Stimulated activated naive CD4-positive, alpha-beta T cell (primary cell): ENCODE measurements at regions not wholly inside any gene's neighbourhood (a gene's known extent, or its start where the extent isn't known, plus 50 kb on each side); places are given as distances from the start of the nearest gene placed in this dataset.
"Not testable (repeated sequence)": the region's sequence is repeated elsewhere in the genome, so short reads cannot be mapped to it uniquely, and the experiment has no call there.

Experiments
- DNase-seq, 6 experiments: peaks; one replicate each; lab custom pipeline; 2025; lab: John Stamatoyannopoulos, UW

DNA sequence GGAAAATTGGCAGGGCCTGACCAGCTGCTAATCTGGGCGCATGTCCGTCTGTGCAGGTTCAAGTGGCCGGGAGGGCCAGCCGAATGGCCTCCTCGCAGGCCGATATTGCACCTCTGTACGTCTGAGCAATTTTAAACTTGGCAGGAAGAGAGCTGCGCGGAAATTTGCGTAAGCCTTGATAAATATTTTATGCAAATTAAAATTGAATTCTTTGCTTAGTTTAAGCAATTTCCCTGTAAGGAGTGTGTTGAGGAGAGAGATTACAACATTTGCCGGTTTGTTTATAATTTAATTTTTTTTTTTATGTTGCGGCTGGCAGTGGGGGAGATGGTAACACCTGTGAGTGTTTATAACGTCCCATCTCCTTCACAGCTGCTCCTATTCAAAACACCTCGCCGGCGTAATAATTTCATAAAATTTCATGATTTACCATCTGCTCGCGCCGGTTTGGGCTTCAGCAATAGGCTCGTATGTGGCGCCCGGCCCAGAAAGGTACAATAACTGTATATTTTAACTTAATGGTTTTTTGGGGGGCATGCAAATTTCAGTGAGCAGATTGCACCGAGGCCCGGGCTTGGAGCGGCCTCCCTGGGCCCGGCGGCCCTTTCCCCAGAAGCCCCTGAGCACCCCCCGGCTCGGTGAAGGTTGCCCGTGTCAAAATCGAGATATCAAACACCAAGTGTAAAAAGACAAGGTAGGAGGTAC lies 269.4 kb upstream of the MVB12B start:
- no peak for DNase-seq

DNA sequence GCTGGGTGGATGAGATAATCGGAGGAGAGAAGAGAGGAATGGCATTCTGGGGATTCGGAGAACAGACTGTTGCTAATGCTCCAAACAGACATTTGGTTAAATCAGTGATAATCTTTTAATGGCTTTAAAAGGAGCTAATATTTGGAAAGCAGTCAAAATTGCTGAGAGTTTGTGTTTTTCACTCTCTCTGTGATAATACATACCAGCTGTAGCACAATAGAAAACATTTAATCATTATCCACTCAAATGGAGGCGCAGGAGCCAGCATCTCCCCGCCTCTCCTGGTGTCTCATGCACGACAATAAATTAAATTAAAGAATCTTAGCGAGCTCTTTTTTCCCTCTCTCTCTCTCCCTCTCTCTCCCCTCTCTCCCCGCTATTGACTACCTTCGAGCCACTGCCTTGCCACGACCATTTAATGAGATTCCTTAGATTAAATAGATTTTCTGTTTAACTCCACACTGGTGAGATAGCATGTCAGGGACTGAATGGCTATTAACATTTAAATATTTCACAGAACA lies 268.6 kb upstream of the MVB12B start:
- no peak for DNase-seq

DNA sequence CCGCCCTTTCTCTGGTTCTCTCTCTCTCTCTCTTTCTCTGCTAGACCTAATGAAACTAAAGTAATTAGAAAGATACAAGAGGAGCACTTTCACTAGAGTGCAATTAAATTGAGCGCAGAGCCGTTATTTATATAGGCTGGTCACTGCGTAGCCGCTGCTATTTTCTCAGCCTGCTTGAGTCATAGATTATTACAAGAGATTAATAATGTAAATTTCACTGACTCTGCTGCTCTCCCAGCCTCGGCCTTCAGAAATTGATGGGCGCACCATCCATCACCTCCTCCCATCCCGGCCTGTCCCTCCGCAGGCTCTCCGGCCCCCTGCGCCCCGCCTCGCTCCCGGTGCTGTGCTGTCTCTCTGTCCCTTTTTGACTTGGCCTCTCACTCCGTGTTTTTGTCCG lies 268.0 kb upstream of the MVB12B start:
- no peak for DNase-seq

DNA sequence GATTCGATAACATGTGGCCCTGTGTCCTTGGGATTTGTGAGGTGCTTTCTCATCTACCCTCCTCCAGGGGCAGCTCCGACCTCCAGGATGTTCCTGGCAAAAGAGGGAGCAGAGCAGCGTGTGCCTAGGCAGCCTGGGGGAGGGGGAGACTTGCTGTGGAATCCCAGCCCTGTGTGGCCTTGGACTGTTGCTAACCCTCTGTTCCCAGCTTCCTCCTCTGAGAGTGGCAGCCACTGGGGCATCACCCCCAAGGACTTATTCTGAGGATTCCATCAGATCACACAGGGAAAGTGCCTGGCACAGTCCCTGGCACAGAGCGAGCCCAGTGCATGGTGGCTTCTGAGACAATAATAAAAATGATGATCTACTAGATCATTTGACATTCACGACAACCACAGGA lies 265.1 kb upstream of the MVB12B start:
- no peak for DNase-seq

DNA sequence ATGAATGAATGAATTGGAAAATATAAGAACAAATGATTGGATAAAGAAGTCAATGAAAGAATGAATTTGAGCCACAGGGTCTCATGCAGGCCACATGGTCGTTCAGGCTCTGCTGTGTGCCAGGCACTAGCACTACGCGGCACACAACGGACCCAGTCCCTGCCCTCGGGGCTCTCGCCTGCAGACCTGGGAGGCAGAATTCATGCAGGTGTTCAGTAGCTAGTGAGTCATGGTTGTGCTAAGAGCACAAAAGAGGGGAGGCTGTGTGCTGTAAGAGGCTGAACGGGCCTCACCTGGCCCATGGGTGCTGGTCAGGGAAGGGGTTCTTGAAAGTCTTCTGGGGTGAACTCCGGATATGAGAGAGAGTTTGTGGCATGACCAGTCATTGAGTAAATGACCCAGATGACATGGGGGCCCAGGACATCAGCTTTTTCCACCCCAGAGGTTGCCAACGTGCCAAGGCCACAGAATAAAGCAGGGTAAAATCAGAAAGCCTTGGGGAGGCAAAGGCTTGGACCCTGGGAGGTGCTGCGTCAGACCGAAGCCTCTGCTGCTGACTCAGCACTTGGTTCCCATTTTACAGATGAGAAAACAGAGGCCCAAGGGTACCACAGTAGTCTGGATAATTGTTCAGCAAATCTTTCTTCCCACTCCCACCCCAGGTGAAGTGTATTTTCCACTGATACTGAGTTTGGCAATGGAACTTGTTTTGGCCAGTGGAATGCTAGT lies 264.3 kb upstream of the MVB12B start:
- no peak for DNase-seq

DNA sequence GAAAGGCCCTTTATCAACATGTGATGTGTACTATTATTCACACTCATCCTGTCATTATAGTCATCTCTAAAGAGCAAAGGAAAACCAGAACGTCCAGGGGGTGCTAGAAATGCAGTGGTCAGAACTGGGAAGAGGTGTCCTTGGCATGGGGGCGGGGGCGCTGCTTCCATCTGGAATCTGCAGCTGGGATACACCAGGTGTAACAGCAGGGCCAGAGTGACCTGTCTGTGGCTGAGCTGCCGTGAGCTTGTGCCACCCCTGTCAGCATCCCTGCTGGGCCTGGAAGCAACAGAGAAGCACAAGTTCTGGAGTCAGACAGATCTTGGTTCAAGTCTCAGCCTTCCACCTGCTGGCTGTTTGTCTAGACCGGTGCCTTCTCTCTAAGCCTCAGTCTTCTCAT lies 263.3 kb upstream of the MVB12B start:
- no peak for DNase-seq

DNA sequence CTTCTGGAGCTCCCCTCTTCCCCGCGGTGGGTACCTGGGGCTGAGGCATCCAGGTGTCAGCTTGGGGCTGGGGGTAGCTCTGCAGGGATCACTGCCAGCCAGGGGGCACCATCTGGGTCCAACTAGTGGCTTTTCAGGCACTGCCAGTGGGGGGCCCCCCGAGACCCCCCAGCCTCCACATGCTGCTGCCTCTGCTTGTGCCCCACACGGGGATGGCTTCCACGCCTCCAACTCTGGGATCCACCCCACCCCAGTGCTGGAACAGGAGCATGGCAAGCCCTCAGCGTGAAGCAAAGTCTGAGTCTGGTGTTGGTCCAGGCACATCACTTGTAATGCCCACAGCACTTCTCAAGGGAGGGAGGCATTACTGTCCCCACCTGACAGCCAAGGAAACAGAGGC lies 260.5 kb upstream of the MVB12B start:
- no peak for DNase-seq

DNA sequence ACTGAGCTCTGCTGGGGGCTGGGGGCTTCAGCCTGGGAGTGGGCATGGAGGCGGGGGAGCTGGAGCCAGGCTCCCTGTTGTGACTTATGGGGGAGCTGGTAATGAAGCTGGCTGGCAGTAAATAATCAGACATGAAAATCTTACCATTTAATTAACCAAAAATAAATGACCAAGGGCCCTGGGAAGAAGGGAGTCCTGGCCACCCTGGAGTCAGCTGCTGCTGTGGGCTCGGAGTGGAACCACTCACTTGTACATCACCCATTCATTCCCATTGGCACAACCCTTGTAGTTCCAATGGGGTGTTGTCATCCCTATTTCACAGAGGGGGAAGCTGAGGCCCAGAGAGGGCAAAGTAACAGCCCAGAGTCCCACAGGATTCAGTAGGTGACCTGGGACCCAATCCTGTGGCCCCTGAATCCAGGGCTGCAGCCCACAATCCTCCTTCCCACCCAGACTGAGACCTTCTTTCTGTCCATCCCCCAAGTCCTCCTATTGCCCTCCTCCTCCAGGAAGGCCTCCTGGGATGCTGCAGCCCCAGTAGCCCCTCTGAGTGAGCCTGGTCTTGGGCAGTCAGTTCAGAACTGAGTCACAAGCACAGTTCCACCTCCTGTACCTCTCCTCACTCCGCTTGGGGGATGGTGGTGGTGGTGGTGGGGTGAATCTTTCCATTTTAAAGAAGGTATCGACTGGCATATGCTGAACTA lies 259.4 kb upstream of the MVB12B start:
- DNase-seq = no peak

DNA sequence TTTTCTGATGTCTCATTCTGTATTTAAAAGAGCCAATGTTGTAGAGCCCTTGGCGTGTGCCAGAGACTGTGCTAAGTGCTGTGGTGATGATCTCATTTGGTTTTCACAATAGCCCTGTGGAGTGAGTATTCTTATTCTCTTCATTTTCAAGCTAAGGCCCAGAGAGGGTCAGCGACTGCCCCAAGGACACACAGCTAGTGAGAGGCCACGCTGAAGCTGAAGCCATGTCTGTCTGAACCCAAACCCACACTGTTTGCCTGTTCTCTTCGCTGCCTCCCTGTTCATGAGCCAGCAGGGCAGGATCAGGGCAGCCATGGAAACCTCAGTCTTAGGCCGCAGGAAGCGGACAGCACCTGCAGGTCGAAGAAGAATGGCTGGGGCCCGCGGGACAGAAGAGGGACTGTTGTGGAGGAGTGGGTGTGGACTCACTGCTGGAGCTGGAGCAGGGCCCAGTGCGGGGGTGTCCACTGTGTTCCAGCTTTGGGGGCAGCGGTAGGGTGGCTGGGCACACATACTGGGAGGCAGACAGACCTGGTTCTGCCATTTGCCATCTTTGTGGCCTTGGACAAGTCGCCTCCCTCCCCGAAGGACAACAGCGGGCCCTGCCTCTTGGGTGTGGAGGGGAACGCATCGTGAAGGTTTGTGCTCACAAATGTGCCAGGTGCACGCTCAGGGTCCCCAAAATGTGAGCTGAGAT lies 257.9 kb upstream of the MVB12B start:
- no peak for DNase-seq

DNA sequence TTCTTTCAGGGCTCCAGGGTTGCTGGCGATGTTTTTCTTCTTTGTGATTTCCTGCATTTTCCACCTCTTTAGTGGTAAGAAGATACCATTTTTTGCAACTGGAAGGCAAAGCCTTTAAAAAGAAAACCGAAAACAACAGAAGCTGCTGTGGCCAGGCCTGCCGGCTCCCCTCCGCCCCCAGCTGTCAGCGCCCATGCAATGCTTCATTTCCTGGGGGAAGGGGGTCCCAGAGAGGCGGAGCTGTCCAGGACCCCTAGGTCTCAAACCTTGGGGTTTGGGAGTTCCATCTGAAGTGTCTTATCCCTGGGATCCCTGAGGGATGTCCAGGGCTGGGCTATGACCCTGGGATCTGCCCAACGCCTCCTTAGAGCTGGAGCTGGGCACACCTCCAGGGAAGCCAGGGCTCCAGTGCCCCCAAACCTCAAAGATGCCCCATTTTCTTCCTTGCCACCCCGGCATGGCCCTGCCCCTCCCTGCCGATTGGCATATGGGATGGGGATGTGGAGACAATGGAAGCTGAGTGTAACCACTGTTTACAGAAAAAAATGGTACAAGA lies 257.2 kb upstream of the MVB12B start:
- no peak for DNase-seq

DNA sequence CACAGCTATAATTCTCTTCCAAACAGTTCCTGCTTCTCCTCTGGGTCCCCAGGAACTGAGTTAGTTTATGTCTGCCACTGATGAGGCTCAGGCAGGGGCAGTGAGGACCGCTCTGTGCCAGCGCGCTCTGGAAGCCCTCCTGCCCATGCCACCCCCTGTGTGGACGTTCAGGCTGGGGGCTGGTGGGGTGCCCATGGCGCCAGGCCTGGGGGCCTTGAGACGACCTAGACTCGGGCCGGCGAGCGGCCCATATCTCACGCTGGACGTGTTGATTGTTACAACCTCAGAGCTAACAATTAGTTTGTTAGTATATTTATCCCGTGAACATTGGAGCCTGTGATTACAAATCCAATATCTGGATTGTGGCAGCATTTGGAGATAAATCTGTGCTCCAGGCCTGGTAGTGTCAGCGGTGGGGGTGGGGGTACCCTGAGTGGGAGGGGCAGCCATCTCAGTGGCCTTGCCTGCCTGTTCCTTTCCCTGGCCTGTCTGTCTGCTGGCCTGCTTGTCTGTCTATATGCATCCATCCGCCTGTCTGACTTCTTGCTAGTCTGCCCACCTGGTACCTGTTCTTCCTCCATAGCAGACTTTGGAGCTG lies 256.5 kb upstream of the MVB12B start:
- DNase-seq = no peak

DNA sequence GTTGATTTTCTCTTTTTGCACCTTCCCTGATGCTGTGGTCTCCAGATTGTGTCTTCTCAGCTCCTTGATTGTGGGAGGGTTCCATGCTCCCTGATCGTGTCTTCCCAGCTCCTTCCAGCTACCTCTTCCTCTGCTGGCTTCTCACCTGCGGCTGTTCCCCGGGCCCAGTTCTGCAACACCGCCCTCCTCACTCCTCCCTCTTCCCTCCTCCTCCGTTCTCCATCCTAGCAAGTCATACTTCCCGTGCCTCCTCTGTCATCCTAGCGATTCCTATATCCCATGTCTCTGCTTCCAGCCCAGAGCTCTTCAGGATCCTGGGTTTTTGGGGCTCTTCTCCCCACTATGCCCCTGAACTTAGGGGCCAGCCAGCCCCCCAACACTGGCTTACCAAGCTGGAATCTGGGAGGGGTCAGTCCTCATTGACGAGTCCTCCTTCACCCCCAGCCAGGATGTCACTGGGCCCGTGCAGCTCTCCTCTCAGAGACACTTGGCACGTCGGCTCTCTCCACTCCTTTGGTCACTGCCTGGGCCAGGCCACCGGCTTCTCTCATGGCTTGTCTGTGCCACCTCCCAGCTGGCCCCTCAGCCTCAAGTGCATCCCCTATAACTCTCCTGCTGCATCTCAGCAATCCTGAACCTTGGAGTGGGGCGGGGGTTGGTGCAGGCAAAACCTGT lies 255.4 kb upstream of the MVB12B start:
- no peak for DNase-seq

DNA sequence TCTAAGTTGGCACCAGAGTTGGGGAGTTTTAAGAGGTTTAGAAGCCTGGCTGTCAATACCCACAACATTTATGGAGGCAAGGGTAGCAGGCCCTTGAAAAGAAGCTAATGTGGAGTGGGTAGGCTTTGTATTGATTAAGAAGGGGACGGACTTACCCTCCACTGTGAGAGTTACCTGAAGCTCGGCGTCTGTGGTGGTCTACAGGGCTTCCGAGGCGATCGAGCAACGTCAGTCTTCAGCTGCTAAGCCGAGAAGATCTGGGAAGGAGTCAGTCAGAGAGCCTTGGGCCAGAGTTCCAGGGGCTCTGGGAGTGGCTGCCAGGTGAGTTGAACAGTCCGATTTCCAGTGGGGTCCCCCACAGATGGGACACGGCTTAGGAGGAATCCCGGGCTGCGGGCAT lies 249.0 kb upstream of the MVB12B start:
- DNase-seq = not testable (repeated sequence)

DNA sequence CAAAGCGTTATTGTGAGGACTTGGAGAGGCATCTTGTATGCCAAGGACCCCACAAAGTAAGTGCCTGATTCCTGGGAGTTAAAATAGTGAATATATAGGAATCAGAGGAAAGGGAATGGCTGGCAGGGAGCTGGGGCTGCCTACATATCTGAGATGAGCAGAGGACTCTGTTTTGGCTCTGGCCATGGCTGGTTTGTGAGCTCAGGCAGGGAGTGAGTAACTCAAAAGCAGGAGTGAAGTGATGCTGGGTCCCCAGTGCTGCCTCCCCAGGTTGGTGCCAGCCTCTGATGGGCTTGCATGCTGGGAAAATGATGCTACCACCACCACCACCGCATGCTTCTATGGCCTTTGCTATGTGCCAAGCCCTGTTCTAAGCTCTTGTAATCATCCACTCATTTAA lies 246.0 kb upstream of the MVB12B start:
- DNase-seq = no peak

DNA sequence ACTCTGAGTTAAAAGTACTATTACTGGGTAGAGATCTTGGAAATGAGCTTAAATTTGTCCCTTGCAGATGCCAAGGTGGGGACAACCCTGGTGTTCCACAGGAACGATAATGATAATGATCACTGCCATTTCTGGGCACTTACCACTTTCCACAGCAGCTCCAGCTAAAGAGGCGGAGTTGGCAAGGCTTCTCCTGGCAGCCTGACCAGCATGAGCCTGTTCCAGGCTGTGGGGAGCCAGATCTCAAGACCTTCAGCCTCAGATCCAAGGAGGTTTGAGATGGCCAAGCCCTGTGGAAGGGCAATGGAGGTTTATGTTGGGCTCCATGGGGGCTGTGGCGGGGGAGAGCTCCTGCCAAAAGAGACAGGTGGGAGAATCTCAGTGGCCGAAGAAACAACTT lies 244.9 kb upstream of the MVB12B start:
- DNase-seq = no peak

DNA sequence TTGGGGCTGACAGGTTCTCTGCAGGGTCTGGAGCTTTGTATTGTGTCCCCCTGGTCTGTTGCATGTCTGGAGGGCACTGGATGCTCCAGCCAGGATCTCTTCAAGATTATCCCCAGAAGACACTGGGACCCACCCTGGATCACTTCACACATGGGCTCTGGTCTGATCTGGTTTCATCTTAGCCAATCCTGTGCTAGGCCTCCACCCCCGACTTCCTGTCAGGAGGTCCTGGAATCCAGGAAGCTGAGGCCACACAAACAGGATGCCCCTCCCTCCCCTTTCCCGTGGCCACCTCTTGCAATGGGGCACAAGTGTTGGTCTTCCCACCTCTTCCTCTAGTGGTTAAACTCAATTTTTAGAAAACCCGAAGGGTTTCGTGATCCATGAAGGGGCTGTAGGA lies 242.6 kb upstream of the MVB12B start:
- DNase-seq = no peak

DNA sequence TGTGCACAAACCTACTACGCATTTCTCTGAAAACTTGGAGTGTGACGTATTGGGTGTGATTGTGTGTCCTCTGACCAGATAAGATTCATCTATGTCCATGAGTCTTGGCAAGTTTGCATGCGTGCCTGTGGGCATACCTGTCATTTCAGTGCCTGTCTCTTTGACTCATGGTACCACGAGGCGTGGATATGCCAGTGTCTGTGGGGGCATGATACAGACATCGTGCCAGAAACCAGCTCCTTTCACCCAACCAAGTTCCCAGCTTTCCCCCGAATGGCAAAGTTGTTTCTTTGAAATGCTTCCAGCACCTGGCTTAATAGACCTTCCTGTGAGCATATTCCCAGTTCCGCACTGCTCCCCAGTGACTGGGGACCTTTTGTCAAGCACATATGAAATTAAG lies 241.9 kb upstream of the MVB12B start:
- no peak for DNase-seq

DNA sequence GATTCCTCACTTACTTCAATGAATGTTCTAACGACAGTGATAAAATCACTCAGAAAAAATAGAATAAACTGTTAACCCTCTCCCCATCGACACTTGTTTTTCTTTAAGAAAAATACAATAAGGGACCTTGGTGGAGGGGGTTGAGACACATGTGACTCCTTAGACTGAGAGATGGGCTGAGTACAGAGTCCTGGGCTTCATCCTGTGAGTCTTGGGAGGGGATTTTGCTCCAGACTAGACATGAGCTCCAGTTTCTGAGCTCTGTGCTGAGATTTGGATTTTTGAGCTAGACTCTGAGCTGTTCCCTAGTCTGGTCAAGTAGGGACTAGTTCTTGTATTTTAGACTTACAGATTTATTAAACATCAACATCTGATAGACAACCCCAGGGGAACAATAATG lies 241.5 kb upstream of the MVB12B start:
- DNase-seq = no peak

DNA sequence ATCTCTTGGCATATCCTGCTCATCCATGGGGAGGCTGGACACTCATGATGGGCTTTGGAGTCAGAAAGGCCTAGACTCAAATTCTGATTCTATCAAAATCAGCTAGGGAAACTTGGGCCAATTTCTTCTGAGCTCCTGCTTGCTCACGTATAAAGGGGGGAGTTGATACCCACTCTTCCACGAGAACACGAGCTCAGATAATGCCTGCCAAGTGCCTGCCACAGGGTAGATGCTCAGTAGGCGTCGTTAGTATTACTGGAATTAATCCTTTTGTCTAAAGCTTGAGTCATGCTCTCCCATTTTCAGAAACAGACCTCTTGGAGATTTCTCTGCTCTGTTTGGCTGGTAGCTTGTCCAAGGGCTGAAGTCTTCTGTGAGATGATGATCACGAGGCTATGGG lies 238.3 kb upstream of the MVB12B start:
- no peak for DNase-seq

DNA sequence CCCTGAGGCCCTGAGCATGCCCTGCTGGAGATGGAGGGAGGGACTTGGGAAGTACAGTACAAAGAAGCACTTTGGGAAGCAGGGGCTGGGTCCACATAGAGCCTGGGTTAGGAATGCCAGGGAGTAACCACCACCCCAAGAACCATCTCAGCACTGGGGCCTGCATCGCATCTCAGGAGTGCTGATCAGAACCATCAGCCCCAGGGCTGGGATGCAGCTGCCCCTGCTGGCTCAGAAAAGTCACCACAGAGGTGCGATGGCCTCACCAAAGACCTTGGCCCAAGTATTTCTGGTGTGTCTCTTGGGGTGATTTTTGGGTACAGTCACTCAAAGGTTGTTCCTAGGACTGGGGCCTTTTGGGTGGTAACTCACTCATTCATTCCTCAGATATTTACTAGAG lies 236.8 kb upstream of the MVB12B start:
- no peak for DNase-seq

DNA sequence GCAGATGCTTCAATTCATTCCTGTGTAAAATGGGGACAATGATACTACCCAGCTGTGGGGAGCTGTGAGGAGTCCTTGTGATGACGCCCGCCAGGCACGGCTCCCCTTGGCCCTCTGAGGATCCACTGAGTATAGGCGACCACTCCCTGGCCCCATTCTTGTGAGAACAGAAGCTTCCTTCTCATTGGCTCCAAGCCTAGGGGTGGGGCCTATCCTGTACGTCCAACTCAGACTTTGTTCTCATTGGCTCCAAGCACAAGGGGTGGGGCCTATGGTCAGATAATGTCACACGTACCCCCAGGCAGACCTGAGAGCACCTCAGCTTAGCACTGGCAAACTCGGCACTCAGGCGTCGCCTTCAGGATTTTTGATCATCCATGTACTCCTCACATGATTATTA lies 232.9 kb upstream of the MVB12B start:
- no peak for DNase-seq
